GM18498 (cell line): ENCODE measurements at regions not wholly inside any gene's neighbourhood (a gene's known extent, or its start where the extent isn't known, plus 50 kb on each side); places are given as distances from the start of the nearest gene placed in this dataset.
"Not testable (repeated sequence)": the region's sequence is repeated elsewhere in the genome, so short reads cannot be mapped to it uniquely, and the experiment has no call there.

Experiments
- ATAC-seq: cut with Tn5 transposase; IDR thresholded peaks from one replicate; pipeline ENCODE4 v1.9.1; 2021; ENCODE audit warnings: mild to moderate bottlenecking, moderate library complexity; ENCODE audit not compliant: unreplicated experiment

GRCh38 chr10:81200801-81201200 lies 663.1 kb downstream of the SH2D4B start:
- no peak for ATAC-seq

GRCh38 chr10:81207359-81207758 lies 667.6 kb upstream of the NRG3 start:
- not testable (repeated sequence) for ATAC-seq

GRCh38 chr10:81213370-81213769 lies 661.6 kb upstream of the NRG3 start:
- no peak for ATAC-seq

- ATAC-seq = no peak
Observed at GRCh38 chr10:81215498-81215897, 659.5 kb upstream of the NRG3 start.

GRCh38 chr10:81216949-81217348 lies 658.0 kb upstream of the NRG3 start:
- ATAC-seq = no peak

- no peak for ATAC-seq
Observed at GRCh38 chr10:81218307-81218706, 656.7 kb upstream of the NRG3 start.

- peak; percentile 48 for ATAC-seq
Observed at GRCh38 chr10:81219758-81220157, 655.2 kb upstream of the NRG3 start.

GRCh38 chr10:81248886-81249285 lies 626.1 kb upstream of the NRG3 start:
- ATAC-seq = no peak

GRCh38 chr10:81251457-81252115 lies 623.4 kb upstream of the NRG3 start:
- ATAC-seq = no peak

- ATAC-seq = not testable (repeated sequence)
Observed at GRCh38 chr10:81264991-81265390, 610.0 kb upstream of the NRG3 start.

- no peak for ATAC-seq
Observed at GRCh38 chr10:81270051-81270450, 604.9 kb upstream of the NRG3 start.

GRCh38 chr10:81280497-81281479 lies 594.2 kb upstream of the NRG3 start:
- ATAC-seq = no peak

- ATAC-seq = no peak
Observed at GRCh38 chr10:81288544-81288943, 586.5 kb upstream of the NRG3 start.

GRCh38 chr10:81297292-81297691 lies 577.7 kb upstream of the NRG3 start:
- ATAC-seq = no peak

GRCh38 chr10:81303656-81304055 lies 571.3 kb upstream of the NRG3 start:
- ATAC-seq = no peak

- ATAC-seq = no peak
Observed at GRCh38 chr10:81306971-81307782, 567.8 kb upstream of the NRG3 start.

- no peak for ATAC-seq
Observed at GRCh38 chr10:81309041-81309552, 565.9 kb upstream of the NRG3 start.

GRCh38 chr10:81314471-81314870 lies 560.5 kb upstream of the NRG3 start:
- ATAC-seq = no peak

- no peak for ATAC-seq
Observed at GRCh38 chr10:81315026-81315425, 560.0 kb upstream of the NRG3 start.

GRCh38 chr10:81348003-81348402 lies 527.0 kb upstream of the NRG3 start:
- ATAC-seq = no peak

GRCh38 chr10:81367132-81367531 lies 507.9 kb upstream of the NRG3 start:
- ATAC-seq = no peak
